ENCODE measurements at regions not wholly inside any gene's neighbourhood (a gene's known extent, or its start where the extent isn't known, plus 50 kb on each side); places are given as distances from the start of the nearest gene placed in this dataset.
A peak's percentile ranks its signal among the peaks of the same experiment; 100 is the strongest.
"Not testable (repeated sequence)": the region's sequence is repeated elsewhere in the genome, so short reads cannot be mapped to it uniquely, and the experiment has no call there.

- Mint-ChIP-seq H3K27ac (no peak overlapping the region), H3K9me3 (no peaks in the 10 kb centered on the region), H3K4me1 (no peaks in the 10 kb centered on the region), H3K4me3 (no peak overlapping the region), H3K27me3 (peaks cover 21% of the 10 kb centered on the region), H3K36me3 (ENCODE audit: low read depth) (no peaks in the 10 kb centered on the region)
- intact Hi-C loops (cut with micrococcal nuclease) = no loop called here
- DNase-seq = no peak
These were observed 98.0 kb downstream of the LMO4 start for GRCh38 chr1:87426463-87427249.

GRCh38 chr1:87428367-87428766 is 99.7 kb downstream of the LMO4 start:
- Mint-ChIP-seq H3K9me3 (no peaks in the 10 kb centered on the region), H3K4me3 (no peak overlapping the region), H3K27me3 (peaks cover 28% of the 10 kb centered on the region), H3K36me3 (ENCODE audit: low read depth) (no peaks in the 10 kb centered on the region), H3K4me1 (no peaks in the 10 kb centered on the region), H3K27ac (no peak overlapping the region)
- intact Hi-C loops (cut with micrococcal nuclease) = no loop called here
- DNase-seq = no peak

- intact Hi-C loops (cut with micrococcal nuclease) = no loop called here
- DNase-seq = no peak
- Mint-ChIP-seq H3K36me3 (ENCODE audit: low read depth) (no peaks in the 10 kb centered on the region), H3K9me3 (no peaks in the 10 kb centered on the region), H3K27ac (no peak overlapping the region), H3K4me1 (no peaks in the 10 kb centered on the region), H3K4me3 (no peak overlapping the region), H3K27me3 (peaks cover 28% of the 10 kb centered on the region)
These were observed 100.2 kb downstream of the LMO4 start for GRCh38 chr1:87428883-87429282.

- no peak overlapping the region for H3K27ac Mint-ChIP-seq
- no peaks in the 10 kb centered on the region for H3K36me3 Mint-ChIP-seq (ENCODE audit: low read depth)
- H3K4me1 Mint-ChIP-seq = peaks cover 6% of the 10 kb centered on the region
- H3K27me3 Mint-ChIP-seq = peaks cover 27% of the 10 kb centered on the region
- no peaks in the 10 kb centered on the region for H3K9me3 Mint-ChIP-seq
- no peak for DNase-seq
- intact Hi-C loops (cut with micrococcal nuclease) = no loop called here
- H3K4me3 Mint-ChIP-seq = no peak overlapping the region
These were observed 104.0 kb downstream of the LMO4 start for GRCh38 chr1:87432685-87433084.

- DNase-seq; H3K36me3 Mint-ChIP-seq (ENCODE audit: low read depth); intact Hi-C loops (cut with micrococcal nuclease); H3K9me3 Mint-ChIP-seq; H3K27ac Mint-ChIP-seq; H3K4me3 Mint-ChIP-seq; H3K4me1 Mint-ChIP-seq: not testable (repeated sequence)
- H3K27me3 Mint-ChIP-seq = peaks cover 23% of the 10 kb centered on the region
These were observed 104.4 kb downstream of the LMO4 start for GRCh38 chr1:87433101-87433500.

- no peaks in the 10 kb centered on the region for H3K9me3 Mint-ChIP-seq
- peaks cover 14% of the 10 kb centered on the region for H3K27me3 Mint-ChIP-seq
- no peak for DNase-seq
- H3K27ac Mint-ChIP-seq = no peak overlapping the region
- intact Hi-C loops (cut with micrococcal nuclease) = no loop called here
- H3K36me3 Mint-ChIP-seq (ENCODE audit: low read depth) = no peaks in the 10 kb centered on the region
- no peak overlapping the region for H3K4me3 Mint-ChIP-seq
- H3K4me1 Mint-ChIP-seq = peaks cover 6% of the 10 kb centered on the region
These were observed 106.8 kb downstream of the LMO4 start for GRCh38 chr1:87435484-87435883.

- intact Hi-C loops (cut with micrococcal nuclease); H3K9me3 Mint-ChIP-seq; DNase-seq; H3K36me3 Mint-ChIP-seq (ENCODE audit: low read depth); H3K4me3 Mint-ChIP-seq; H3K27ac Mint-ChIP-seq; H3K4me1 Mint-ChIP-seq: not testable (repeated sequence)
- peaks cover 15% of the 10 kb centered on the region for H3K27me3 Mint-ChIP-seq
These were observed 107.4 kb downstream of the LMO4 start for GRCh38 chr1:87436115-87436514.

- H3K27ac Mint-ChIP-seq = no peak overlapping the region
- peaks cover 6% of the 10 kb centered on the region for H3K4me1 Mint-ChIP-seq
- intact Hi-C loops (cut with micrococcal nuclease) = no loop called here
- no peak overlapping the region for H3K4me3 Mint-ChIP-seq
- H3K36me3 Mint-ChIP-seq (ENCODE audit: low read depth) = no peaks in the 10 kb centered on the region
- DNase-seq = no peak
- H3K27me3 Mint-ChIP-seq = peaks cover 16% of the 10 kb centered on the region
- H3K9me3 Mint-ChIP-seq = no peaks in the 10 kb centered on the region
These were observed 107.9 kb downstream of the LMO4 start for GRCh38 chr1:87436534-87436933.

GRCh38 chr1:87437663-87438295 is 109.1 kb downstream of the LMO4 start:
- Mint-ChIP-seq H3K27me3 (peaks cover 10% of the 10 kb centered on the region), H3K36me3 (ENCODE audit: low read depth) (no peaks in the 10 kb centered on the region), H3K27ac (no peak overlapping the region), H3K4me3 (no peak overlapping the region), H3K9me3 (no peaks in the 10 kb centered on the region), H3K4me1 (peaks cover 6% of the 10 kb centered on the region)
- no peak for DNase-seq
- intact Hi-C loops (cut with micrococcal nuclease) = no loop called here

- Mint-ChIP-seq H3K4me3 (no peak overlapping the region), H3K27ac (no peak overlapping the region), H3K36me3 (ENCODE audit: low read depth) (no peaks in the 10 kb centered on the region), H3K27me3 (peaks cover 6% of the 10 kb centered on the region), H3K4me1 (peaks cover 6% of the 10 kb centered on the region), H3K9me3 (peaks cover 13% of the 10 kb centered on the region)
- no peak for DNase-seq
- intact Hi-C loops (cut with micrococcal nuclease) = no loop called here
These were observed 111.1 kb downstream of the LMO4 start for GRCh38 chr1:87439821-87440220.

GRCh38 chr1:87449348-87449963 is 120.8 kb downstream of the LMO4 start:
- no peak overlapping the region for H3K4me3 Mint-ChIP-seq
- intact Hi-C loops (cut with micrococcal nuclease) = loop anchor here (5.0 kb wide), 1 partner anchor 47 kb away; no protein-coding TSS in a partner anchor

GRCh38 chr1:87450136-87450535 is 121.5 kb downstream of the LMO4 start:
- no peak for DNase-seq
- H3K4me1 Mint-ChIP-seq = peaks cover 3% of the 10 kb centered on the region
- no peaks in the 10 kb centered on the region for H3K36me3 Mint-ChIP-seq (ENCODE audit: low read depth)
- intact Hi-C loops (cut with micrococcal nuclease) = no loop called here
- no peak overlapping the region for H3K27ac Mint-ChIP-seq
- no peaks in the 10 kb centered on the region for H3K27me3 Mint-ChIP-seq
- H3K9me3 Mint-ChIP-seq = peaks cover 4% of the 10 kb centered on the region
- H3K4me3 Mint-ChIP-seq = no peak overlapping the region

More at GRCh38 chr1:87449348-87449963, 120.8 kb downstream of the LMO4 start:
- H3K4me1 Mint-ChIP-seq = peaks cover 3% of the 10 kb centered on the region
- no peaks in the 10 kb centered on the region for H3K27me3 Mint-ChIP-seq
- H3K27ac Mint-ChIP-seq = peak overlapping the region; percentile 16
- no peaks in the 10 kb centered on the region for H3K36me3 Mint-ChIP-seq (ENCODE audit: low read depth)
- H3K9me3 Mint-ChIP-seq = peaks cover 7% of the 10 kb centered on the region
- no peak for DNase-seq

- H3K27ac Mint-ChIP-seq = no peak overlapping the region
- no peaks in the 10 kb centered on the region for H3K36me3 Mint-ChIP-seq (ENCODE audit: low read depth)
- no peaks in the 10 kb centered on the region for H3K9me3 Mint-ChIP-seq
- intact Hi-C loops (cut with micrococcal nuclease) = no loop called here
- peaks cover 2% of the 10 kb centered on the region for H3K27me3 Mint-ChIP-seq
- DNase-seq = peak; percentile 59
- H3K4me3 Mint-ChIP-seq = no peak overlapping the region
- peaks cover 3% of the 10 kb centered on the region for H3K4me1 Mint-ChIP-seq
These were observed 122.0 kb downstream of the LMO4 start for GRCh38 chr1:87450615-87451209.
